ENCODE measurements at regions not wholly inside any gene's neighbourhood (a gene's known extent, or its start where the extent isn't known, plus 50 kb on each side); places are given as distances from the start of the nearest gene placed in this dataset.

DNA sequence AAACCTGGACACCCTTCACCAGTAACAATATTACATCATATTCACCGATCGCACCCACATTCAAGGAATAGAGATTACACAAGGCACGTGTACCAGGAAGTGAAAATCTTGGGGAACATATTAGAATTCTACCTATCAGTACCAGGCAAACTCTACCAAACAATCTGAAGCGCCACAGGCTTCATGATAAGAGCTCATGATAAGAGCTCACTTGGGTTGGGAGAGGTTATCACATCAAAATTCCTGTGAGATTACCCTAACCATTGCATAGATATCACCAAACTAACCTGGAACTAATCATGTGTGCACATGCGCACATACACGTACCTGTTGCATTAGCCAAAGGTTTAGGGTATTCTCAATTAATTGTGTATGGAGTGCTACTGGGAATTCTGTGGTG is 1861.3 kb downstream of the PCDH9 start:
- no peak for TF ChIP-seq EZH2phosphoT487 (IDR thresholded peaks at IDR 0.05; ENCODE audit: unreplicated experiment)
- TF ChIP-seq, protein P1, sequence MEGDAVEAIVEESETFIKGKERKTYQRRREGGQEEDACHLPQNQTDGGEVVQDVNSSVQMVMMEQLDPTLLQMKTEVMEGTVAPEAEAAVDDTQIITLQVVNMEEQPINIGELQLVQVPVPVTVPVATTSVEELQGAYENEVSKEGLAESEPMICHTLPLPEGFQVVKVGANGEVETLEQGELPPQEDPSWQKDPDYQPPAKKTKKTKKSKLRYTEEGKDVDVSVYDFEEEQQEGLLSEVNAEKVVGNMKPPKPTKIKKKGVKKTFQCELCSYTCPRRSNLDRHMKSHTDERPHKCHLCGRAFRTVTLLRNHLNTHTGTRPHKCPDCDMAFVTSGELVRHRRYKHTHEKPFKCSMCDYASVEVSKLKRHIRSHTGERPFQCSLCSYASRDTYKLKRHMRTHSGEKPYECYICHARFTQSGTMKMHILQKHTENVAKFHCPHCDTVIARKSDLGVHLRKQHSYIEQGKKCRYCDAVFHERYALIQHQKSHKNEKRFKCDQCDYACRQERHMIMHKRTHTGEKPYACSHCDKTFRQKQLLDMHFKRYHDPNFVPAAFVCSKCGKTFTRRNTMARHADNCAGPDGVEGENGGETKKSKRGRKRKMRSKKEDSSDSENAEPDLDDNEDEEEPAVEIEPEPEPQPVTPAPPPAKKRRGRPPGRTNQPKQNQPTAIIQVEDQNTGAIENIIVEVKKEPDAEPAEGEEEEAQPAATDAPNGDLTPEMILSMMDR (conservative IDR thresholded peaks at IDR 0.05; ENCODE audit: low read depth in 2 of 2), result no peak
- no peak for TF ChIP-seq POLR2AphosphoS5 (IDR thresholded peaks at IDR 0.05; ENCODE audit: low read depth)
- TF ChIP-seq STAT1 (IDR thresholded peaks at IDR 0.05; ENCODE audit: unreplicated experiment), result no peak

Data from GM23338 (cell line).